ENCODE measurements at regions not wholly inside any gene's neighbourhood (a gene's known extent, or its start where the extent isn't known, plus 50 kb on each side); places are given as distances from the start of the nearest gene placed in this dataset.

GRCh38 chr9:107175041-107175440, 108.0 kb upstream of the RAD23B start:
- TF ChIP-seq, protein P1, sequence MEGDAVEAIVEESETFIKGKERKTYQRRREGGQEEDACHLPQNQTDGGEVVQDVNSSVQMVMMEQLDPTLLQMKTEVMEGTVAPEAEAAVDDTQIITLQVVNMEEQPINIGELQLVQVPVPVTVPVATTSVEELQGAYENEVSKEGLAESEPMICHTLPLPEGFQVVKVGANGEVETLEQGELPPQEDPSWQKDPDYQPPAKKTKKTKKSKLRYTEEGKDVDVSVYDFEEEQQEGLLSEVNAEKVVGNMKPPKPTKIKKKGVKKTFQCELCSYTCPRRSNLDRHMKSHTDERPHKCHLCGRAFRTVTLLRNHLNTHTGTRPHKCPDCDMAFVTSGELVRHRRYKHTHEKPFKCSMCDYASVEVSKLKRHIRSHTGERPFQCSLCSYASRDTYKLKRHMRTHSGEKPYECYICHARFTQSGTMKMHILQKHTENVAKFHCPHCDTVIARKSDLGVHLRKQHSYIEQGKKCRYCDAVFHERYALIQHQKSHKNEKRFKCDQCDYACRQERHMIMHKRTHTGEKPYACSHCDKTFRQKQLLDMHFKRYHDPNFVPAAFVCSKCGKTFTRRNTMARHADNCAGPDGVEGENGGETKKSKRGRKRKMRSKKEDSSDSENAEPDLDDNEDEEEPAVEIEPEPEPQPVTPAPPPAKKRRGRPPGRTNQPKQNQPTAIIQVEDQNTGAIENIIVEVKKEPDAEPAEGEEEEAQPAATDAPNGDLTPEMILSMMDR (IDR thresholded peaks at IDR 0.05): no peak
- no peak for TF ChIP-seq POLR2A (IDR thresholded peaks at IDR 0.05)
- no peak for TF ChIP-seq POLR2AphosphoS5 (IDR thresholded peaks at IDR 0.05)

Measured in sigmoid colon (tissue), 4 donors.